ENCODE measurements at regions not wholly inside any gene's neighbourhood (a gene's known extent, or its start where the extent isn't known, plus 50 kb on each side); places are given as distances from the start of the nearest gene placed in this dataset.
"Not testable (repeated sequence)": the region's sequence is repeated elsewhere in the genome, so short reads cannot be mapped to it uniquely, and the experiment has no call there.

DNA sequence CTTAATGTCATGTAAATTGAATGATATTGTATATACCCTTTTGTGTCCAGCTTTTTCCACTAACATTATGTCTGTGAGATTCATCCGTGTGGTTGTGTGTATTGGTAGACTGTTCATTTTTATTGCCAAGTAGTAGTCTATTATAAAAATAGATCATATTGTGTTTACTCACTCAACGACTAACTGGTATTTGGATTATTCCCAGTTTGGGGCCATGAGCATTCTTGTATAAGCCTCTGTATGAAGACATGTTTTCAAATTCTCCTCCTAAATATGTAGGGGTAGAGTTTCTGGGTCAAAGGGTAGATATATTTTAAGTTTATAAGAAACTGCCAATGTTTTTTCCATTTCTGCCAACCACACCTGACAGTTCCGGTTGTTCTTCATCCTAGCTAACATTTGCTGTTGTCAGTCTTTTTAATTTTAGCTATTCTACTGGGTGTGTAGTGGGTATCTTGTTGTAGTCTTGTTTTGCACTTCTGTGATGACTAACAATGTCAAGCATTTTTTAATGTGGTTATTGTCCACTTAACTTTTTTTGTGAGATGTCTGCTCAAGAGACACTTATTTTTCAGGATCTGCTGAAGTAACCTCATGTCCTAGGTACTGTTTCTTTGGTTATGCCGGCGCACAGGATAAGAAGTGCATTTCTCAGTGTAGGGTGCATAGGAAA is 93.2 kb downstream of the DACT1 start:
- no peak for DNase-seq

DNA sequence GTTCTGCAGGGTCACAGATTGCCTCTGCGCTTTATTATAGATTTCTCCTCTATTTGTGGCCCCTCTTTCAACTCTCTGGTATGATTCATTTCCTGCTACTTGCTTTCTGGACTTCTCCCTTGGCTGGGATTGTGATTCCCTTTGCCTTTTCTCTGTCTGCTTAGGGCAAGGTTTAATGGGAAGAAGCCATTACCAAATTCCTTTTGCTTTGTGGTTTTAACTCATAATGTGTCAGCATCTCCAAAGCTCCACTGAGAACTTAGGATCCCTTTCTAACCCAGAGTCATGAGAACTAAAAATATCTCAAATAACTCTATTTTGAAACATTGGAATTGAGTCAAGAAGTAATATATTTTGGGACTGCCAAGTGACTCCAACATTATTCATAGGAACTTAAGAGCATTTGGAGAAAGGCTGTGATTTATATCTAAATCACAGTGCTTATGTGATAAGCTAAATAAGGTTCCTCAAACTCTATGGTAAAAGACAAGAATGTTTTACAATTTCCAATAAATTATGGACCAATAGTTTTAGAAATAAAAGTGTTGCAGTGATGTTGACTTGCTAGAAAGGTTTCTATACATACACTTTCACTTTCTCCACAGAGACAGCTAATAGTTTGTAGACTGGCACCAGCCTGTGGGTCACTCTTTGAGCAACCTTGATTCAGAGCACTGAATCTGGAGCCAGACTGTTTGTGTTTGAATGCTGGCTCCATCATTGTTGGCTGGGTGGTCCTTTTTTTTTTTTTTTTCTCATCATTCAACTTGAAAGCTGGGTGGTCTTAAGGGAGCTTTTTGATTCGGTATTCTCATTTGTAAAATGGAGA is 93.9 kb downstream of the DACT1 start:
- no peak for DNase-seq

DNA sequence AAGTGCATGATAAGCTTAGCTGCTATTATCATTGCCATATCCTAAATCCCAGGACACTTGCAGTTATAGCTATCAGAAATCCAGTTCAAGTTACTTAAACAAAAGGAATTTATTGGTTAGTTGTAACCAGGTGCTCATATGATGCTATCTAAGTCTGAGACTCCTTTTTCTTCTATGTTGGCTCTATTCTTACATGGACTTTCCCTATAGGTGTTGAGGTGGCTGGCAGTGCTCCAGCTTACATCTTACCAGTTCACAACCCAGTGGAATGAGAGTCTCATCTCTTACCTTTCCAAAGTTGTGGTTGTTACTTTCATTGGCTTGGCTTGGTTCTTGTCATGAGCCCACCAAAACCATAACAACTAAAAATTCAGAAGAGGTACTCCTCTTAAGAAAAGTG is 94.6 kb downstream of the DACT1 start:
- DNase-seq = no peak

DNA sequence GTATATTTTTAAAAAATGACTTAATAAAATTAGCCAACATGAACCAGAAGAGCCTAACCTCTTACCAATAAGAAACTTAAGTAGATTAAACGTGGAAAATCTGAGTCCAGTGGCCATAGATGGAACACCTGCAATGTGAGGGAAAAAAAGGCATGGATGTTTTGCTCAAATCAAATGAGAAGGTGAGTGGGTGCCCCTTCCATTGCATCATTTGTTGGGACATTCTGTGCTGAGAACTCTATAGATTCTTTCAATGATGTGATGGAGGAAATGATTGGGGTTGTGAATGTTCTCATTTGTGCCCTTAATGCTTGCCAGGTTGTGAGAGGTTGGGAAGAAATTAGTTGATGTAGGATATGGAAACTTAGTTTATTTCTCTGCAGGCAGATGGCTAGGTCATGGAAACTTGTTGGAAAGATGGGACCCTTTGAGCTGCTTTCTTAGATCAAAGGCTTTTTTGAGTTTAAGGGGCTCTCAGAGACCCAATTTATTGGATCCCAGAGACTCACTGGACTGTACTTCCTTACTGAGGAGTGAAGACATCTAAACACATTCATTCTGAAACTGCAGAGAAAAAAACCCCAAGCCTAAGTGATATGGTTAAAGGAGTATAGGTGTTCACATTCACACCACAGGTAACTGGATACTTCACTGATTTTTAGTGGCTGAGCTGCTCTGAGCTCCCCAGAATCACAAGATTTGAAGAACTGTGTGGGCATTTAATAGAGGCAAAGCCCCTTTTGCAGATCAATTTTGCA is 95.9 kb downstream of the DACT1 start:
- no peak for DNase-seq

DNA sequence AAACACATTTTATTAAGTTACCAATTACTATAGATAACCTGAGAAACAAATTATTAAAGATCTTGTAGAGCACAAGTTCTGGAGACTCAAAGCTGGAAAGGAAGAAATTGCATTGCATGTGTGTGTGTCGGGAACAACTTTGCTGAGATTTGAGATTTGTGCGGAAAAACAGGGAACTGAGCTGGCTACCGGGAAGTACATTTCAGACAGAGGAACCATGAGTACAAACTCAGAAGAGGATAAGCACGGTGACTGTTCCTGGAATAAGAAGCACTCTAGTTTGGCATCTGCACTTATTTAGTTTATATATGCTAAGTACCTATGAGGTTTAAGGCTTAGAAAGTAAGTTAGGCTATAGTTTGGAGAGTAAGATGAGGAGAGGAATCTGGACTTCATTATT is 97.8 kb downstream of the DACT1 start:
- DNase-seq = no peak

DNA sequence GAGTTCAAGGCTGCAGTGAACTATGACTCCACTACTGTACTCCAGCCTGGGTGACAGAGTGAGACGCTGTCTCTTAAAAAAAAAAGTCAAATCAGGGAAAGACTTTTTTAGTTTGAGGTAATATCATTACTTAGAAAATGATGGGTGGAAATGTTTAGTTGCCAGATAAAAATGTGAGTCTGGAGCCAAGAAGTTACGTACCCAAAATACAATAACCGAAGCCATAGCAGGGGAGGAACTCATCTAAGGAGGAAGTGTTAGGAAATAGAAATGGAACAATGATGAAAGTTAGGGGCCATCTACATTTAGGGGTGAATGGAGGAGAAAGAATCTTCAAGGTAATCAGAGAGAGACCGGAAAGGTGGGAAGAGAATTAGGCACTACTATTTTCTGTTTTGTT is 98.8 kb downstream of the DACT1 start:
- DNase-seq = no peak

DNA sequence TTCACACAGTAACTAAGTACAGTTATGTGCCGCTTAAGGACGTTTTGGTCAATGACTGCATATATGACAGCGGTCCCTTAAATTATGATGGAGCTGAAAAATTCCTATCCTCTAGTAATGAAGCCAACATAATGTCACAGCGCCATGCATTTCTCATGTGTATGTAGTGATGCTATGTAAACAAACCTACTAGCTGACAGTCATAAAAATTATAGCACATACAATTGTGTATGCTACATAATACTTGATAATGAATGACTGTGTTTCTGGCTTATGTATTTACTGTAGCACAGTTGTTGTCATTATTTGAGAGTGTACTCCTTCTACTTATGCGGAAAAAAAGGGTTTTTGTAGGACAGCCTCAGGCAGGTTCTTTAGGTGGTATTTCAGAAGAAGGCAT is 99.7 kb downstream of the DACT1 start:
- DNase-seq = no peak

DNA sequence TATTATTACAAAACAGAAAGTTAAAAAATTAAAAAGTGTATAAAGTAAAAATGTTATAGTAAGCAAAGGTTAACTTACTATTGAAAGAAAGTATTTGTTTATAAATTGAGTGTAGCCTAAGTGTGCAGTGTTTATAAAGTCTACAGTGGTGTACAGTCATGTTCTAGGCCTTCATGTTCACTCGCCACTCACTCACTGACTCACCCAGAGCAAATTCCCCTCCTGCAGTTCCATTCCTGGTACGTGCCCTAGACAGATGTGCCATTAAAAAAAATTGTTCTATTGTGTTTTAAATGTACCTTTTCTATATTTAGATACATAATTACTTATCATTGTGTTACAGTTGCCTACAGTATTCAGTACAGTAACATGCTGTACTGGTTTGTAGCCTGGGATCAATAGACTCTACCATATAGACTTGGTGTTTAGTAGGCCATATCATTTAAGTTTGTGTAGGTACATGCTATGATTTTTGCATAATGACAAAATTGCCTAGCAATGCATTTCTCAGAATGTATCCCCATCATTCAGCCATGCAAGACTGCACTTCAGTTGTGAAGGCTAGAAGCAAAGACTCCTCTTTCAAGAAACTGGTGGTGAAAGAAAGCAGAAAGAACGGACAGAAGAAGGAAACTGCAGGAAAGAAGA is 100.6 kb downstream of the DACT1 start:
- no peak for DNase-seq

DNA sequence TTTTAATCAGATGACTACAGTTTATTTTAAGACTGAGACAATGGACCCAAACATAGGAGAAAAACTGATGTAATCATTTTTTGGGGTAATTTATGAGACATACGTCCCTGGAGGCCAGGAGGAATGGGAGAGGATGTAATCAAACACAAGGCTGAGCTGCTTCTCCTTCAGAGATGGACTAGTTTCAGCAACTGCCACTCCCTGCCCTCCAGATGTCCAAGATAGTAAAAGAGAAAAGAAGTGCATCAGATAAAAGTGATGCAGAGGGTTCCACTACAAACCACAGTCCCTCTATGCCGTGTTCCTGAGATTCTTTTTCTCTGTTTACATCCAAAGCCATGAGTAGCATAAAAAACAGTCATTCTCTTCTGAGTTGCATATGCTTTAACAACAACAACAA is 101.1 kb downstream of the DACT1 start:
- no peak for DNase-seq

DNA sequence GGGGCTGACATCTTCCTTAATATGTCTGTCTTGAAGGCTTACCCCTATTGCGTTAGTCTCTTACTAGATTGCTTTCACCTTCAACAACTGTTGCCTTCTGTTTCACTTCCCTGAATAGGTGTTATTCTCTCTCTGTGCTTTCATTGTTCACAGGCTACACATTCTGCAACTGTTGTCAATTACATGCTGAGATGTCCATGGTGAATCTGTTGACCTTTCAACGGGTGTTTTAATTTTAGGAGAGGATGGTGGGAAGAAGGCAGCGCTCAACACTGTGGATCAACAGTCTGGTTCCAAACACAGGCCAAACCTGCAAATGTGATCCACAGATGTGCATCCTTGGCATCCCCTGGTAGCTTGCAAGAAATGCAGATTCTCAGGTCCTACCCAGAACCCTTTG is 101.9 kb downstream of the DACT1 start:
- DNase-seq = no peak

DNA sequence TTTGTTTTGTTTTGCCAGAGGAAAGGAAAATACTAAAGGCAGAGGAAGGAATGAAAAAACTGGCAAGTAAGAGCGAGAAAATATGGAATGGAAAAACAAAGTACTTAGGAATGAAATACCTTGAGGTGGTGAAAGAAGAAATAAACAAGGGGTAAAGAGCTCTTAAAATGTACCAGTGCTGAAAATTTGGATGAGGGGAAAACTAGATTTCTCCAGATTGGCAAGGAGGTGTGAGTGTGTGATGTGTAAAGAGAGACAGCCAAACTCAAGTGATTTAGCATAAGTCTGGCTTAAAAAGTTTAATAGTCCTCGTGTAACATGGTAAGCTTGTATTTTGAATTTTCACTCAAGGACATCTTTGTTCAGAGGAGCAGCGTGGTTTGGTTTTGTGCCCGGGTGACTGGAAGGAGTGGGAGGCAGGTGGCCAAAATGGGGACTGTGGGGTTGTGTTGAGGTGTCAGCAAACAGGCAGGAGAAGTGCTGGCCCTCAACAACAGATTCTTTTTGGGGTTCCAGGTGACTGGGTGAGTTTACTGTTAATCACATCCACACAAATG is 102.7 kb downstream of the DACT1 start:
- DNase-seq = peak in 40 of 58 donors; percentile 2 to 66 (median 26)

DNA sequence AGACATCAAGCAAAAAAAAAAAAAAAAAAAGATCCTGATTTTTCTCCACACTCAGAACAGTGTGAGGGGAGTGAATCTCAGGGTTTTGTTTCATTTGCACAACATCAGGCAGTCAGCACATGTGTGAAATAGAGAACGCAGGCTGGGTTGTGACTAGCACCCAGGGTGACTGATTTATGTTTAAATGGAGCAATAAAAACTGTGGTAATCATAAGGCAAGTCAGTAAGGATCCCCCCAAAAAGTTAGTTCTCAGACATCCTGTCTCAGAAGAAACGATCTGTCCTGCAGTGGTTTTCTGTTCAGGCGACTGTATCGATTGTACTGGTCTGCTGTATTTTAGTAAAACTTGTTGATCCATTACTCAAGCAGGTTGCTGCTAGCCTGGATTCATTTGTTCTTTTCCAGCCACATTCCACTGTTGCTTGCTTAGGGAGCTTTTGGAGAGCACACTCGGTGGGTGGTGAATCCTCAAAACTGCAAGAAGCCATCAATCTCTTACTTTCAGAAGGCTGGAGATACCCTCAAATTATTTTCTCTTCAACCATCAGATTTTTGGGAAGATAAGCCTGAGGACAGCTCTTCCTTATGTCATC is 107.1 kb downstream of the DACT1 start:
- no peak for DNase-seq

DNA sequence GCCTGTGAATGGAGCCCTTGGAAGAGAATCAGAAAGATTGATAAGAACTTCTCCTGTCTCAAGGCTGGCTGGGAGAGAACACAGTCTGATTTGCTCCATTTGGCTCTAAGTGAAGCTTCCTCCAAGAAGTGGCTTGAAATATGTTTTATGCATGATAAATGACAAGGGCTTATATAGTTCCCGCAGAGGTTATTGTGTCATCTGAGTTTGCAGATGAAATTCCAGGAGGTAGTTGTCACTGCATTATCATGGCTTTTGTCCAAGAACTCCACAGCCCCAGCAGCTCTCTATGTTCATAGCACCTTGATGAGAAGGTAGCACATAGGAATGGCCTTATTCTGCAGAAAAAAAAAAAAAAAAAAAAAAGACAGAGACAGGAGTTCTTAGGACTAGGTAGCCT is 108.5 kb downstream of the DACT1 start:
- DNase-seq = no peak

DNA sequence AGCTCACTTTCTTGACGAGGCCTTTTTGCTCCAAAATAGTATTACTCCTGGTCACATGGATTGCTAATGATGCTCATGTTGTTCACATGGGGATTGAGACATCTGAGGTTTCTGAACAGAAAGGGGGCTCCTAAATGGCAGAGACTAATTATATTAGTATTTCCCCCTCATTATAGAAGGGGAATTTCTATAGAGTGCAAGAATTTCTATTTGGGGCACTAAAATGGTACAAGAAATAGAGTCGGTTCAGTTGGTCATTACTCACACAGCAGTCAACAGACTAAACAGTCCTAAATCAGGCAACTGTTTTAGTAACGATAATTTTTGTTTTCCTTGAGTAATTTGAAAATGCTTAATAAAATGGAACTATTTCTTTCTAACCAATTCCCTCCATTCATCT is 108.9 kb downstream of the DACT1 start:
- DNase-seq = no peak

DNA sequence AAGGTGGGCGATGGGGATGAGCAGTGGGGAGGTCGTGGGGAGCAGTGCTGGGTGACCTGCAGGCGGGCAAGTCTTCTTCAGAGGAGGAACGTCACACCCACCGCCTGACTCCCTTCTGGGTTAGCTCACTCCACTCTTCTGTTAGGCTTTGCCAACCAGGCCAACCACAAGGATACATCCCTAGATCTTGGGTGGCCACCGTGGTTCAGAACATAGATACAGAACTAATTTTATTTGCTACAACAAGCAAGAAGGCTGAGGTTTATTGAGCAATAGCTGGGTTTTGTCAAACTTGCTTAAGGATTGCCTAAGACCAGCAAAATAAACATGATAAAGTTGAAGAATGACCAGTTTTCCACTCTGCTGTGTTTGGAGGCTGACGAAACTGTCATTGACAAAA is 109.4 kb downstream of the DACT1 start:
- DNase-seq = peak in 1 of 58 donors; percentile 20

DNA sequence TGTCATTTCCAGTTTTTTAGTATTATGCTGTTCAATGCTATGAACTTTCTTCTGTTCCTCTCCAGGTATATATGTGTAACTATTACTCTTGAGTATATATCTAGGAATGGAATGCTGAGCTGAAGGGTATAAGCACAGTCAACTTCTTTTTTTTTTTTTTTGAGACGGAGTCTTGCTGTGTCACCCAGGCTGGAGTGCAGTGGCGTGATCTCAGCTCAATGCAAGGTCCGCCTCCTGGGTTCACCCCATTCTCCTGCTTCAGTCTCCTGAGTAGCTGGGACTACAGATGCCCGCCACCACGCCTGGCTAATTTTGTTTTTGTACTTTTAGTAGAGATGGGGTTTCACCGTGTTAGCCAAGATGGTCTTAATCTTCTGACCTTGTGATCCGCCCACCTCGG is 110.5 kb downstream of the DACT1 start:
- not testable (repeated sequence) for DNase-seq

DNA sequence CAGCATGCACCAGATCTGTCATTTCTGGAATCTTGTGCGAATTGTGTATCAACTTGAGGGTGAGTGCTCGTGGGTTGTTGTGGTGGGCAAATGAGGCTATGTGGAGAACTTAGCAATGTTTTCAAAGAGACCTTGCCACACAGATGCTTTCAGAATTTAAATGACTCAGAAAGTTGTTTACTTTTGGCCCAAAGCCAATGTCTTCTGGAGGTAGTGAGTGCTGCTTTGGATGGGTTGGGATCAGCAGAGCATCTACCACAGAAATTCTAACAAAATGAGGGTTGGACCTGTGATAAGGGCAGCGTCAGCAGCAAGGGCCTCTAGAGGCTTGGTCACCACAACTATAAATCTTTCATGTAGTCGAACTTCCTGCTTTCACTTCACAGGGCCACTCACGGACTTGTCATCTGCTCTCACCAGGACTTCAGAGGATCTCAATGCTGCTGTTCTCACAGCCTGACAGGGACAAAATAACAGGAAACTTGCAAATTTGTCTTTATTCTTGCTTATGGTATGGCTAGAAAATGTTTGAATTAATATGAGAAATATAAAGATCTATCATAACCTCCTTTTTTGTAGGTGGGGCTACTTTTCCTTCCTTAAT is 111.4 kb downstream of the DACT1 start:
- DNase-seq = peak in 2 of 58 donors; percentile 7 to 9

DNA sequence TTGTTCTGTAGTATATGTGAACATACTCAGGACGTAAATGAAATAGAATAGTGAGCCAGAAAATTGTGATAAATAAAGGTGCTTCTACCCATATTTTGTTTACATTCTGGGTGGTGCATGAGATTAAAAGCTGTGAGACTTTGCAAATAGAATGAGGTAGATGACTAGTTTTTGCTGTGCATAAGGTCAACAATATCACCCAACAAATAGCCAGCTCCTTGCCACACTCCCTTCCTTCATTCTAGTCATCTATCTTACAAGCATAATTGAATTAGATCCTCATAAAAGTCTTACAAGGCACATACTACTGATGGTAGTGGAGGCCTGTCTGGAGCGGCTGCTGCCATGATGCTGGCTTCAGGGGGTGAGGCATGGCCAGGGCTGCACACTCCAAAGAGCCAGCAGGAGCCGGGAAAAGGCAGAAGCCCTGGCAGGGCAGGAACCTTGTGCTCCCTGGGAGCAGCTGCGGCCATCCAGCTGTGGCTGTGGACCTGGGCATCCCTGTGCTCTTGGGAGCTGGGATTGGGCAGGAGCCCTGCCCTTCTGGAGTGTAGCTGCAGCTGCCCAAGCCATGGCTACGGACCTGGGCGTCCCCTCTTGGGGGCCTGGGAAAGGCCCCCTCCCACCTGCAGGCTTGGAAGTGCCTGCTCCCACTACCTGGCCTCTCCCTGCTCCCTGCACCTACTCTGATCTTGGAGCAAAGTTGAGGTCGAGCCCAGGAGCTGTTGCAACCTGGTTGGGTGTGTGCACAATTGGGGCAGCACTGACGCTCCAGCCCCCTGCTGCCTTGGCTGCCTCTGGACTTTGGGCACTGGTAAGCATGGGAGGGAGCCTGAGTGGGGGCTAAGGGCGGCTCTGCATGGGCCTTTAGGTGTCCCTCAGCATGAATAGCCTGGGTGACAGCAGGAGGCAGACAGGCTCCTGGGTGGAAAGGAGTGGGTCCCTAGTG is 112.8 kb downstream of the DACT1 start:
- no peak for DNase-seq

DNA sequence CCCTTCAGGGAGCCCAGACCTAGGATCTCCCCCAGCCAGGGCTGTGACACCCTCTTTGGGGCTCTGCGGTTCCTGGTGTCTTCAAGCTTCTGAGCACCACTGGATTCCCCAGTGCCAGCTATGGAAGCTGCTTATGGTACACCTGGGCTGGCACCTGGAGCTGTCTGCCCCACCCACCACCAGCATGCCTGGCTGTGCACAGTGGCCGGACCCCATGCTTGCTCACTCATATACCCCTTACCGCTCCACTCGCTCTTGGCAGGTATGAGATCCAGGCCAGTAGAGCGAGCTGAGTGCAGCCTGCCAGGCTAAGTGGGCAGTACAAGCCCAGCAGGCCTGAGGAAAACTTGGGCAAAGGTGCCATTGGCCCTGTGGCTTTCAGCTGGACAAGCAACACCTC is 114.0 kb downstream of the DACT1 start:
- DNase-seq = no peak

Measured in anterior cingulate cortex (tissue), 58 donors.